ENCODE measurements at regions not wholly inside any gene's neighbourhood (a gene's known extent, or its start where the extent isn't known, plus 50 kb on each side); places are given as distances from the start of the nearest gene placed in this dataset.
"Not testable (repeated sequence)": the region's sequence is repeated elsewhere in the genome, so short reads cannot be mapped to it uniquely, and the experiment has no call there.

DNA sequence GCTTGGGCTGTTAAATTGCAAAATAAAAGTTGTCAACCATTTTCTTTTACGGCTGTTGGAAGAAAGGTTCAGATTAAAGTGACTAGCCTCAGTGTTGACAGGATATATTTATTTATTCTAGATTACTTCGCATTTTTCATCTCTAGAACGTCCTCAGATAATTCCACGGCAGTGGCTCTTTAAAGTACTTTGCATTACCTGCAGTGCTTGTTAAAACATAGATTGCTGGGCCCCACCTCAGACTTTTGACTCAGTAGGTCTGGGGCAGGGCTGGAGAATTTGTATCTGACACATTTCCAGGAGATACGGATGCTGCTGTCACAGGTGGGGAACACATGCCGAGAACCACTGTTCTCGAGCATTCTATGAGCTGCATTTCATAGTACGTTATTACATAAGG, 292.7 kb downstream of the EDEM1 start:
- no peak for DNase-seq

DNA sequence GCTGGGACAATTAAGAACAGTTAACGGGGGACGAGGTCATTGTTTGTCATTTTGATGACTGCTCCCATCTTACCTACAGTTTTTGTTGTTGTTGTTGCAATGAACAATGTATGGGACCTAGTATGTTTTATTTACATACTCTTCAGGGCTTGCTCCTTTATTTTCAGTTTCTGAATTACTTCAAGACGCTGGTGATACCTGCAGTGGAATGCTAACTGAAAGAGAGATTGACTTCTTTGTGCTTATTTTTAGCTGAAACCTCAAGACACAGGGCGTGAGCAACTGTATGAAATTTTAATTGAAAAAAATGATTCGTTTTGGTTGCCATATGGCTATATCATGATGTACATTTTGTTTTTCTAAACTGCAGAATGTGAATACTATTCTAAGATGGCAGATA, 297.9 kb downstream of the EDEM1 start:
- no peak for DNase-seq

DNA sequence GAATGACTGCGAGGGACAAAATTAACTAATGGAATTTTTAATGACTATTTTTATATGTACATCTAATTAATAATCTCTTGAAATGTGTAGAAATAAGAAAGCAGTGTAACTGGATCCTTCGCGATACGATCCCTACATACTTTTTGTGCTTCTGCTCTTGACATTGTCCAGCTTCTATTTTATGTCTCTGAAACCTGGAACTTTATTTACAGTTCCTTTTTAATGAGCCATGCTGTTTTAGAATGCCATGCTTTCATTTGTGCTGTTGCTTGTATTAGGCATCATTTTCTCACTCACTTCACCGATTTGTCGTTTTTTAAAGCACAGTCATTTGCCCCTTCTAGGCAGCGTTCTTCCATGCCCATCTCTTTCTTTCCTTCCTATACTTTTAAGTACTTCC, 301.3 kb downstream of the EDEM1 start:
- no peak for DNase-seq

DNA sequence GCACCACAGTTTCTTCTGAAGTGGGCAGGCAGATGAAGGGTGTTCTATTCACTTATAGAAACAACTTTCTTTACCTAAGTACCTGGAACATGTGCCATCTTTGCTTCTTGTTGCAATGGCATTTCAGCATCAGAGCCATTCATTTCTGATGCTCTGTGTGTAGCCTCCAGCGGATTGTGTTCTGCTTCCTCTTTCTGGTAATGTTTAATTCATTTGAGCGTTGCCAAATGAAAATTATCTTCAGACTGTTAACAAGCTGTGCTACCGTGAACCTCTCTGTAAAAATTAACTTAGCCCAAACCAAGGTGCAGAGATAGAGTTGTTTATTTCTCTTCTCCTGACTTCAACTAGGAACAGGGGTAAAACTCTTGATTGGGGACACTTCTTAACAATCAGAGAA, 302.0 kb downstream of the EDEM1 start:
- no peak for DNase-seq

DNA sequence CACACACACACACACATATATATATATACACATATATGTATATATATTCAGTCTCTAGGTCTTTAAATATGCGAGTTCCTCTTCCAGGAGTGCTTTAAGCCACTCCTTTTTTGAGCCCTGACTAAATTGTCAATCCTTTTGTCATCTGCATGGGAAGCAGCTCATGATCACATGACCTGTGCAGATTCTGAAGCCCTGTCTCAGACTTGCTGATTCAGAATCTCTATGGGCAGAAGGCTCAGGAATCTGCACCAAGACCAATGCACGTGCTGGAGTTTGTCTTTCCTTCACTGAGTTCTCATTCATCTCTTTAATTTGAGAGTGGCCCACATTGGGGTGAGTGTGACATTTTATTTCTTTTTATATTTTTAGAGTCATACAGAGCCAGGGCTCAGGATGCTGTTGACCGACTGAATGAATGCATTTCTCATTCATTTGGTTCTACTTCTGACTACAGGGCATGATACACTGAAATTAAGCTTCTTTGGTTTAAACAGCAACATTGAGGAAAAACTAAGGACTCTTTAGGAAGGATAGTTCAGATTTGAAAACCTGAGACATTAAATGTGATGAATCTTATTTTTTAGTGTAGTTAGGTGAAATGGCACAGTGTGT, 307.5 kb downstream of the EDEM1 start:
- no peak for DNase-seq

GRCh38 chr3:5497497-5497896, 310.0 kb downstream of the EDEM1 start:
- DNase-seq: no peak

GRCh38 chr3:5498981-5499380, 311.5 kb downstream of the EDEM1 start:
- no peak for DNase-seq

GRCh38 chr3:5499404-5499803, 311.9 kb downstream of the EDEM1 start:
- no peak for DNase-seq

GRCh38 chr3:5503136-5503535, 315.6 kb downstream of the EDEM1 start:
- no peak for DNase-seq

- DNase-seq: no peak
Measured at GRCh38 chr3:5504135-5504534, 316.6 kb downstream of the EDEM1 start.

DNA sequence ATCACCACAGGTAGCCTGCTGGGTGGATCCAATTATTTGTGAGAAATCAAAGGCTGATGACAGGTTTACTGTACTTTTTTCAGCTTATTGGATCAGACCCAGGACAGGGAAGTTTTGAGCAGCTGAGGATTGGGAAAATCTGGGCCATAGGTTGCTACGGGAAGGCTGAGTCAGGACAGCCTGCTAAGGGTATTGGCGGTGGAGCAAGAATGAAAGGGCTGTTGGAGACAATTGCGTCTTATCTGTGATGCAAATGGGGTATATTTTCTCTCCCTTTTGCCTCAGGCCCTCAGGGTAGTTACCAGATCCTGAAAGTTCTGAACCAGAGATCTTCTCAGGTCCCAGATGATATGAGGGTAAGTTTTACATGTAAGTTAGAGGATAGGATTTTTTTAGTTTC, 317.7 kb downstream of the EDEM1 start:
- DNase-seq: no peak

DNA sequence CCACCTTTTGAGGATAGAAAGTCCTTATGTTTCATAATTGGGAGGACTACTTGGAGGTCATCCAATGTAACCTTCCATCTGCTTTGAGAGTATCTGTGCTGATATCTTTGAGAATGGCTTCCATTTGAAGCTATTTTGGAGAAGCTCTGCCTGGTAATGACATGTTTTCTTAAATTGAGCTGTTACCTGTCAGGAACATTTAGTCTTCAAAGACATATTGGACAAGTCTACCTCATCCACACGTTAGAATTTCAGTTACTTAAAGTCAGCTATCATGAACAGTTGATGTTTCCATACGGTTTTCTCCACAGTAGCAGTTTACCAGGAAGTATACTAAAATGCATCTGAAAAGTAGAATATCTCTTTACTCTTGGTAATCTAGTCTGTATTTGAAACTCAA, 318.5 kb downstream of the EDEM1 start:
- no peak for DNase-seq

- DNase-seq: not testable (repeated sequence)
Measured at GRCh38 chr3:5508860-5509259, 321.4 kb downstream of the EDEM1 start.

- no peak for DNase-seq
Measured at GRCh38 chr3:5510300-5510699, 322.8 kb downstream of the EDEM1 start.

DNA sequence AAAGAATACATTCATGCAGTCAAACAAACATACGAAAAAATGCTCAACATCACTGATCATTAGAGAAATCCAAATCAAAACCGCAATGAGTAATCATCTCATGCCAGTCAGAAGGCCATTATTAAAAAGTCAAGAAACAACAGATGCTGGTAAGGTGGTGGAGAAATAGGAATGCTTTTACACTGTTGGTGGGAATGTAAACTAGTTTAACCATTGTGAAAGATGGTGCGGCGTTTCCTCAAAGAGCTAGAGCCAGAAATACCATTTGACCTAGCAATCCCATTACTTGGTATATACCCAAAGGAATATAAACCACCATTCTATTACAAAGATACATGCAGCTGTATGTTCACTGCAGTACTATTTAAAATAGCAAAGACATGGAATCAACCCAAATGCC, 330.4 kb downstream of the EDEM1 start:
- DNase-seq: no peak

GRCh38 chr3:5520237-5520636, 332.7 kb downstream of the EDEM1 start:
- no peak for DNase-seq

- DNase-seq: no peak
Measured at GRCh38 chr3:5523125-5523524, 335.6 kb downstream of the EDEM1 start.

- no peak for DNase-seq
Measured at GRCh38 chr3:5531039-5531438, 343.5 kb downstream of the EDEM1 start.

- no peak for DNase-seq
Measured at GRCh38 chr3:5531741-5532290, 344.3 kb downstream of the EDEM1 start.

DNA sequence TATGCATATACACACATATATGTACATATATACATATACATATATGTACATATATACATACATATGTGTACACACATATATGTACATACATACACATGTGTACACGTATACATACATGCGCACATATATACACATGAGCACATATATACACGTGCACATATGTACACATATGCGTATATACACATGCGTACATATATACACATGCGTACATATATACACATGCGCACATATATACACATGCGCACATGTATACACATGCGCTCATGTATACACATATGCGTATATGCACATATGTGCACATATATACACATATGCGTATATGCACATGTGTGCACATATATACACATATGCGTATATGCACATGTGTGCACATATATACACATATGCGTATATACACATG, 353.0 kb downstream of the EDEM1 start:
- no peak for DNase-seq

DNA sequence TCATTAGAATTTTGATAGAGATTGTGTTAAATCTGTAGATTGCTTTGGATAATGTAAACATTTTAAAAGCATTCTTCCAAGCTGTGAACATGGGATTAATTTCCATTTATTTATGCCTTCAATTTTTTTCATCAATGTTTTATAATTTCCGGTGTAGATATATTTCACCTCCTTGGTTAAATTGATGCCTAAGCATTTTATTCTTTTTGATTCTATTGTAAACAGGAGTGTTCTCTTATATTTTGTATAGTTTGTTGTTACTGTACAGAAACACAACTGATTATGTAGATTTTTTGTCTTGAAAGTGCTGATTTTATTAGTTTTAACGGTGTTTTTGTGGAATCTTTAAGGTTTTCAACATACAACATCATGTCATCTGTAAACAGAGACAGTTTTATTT, 355.0 kb downstream of the EDEM1 start:
- no peak for DNase-seq

GRCh38 chr3:5543047-5543446, 355.5 kb downstream of the EDEM1 start:
- no peak for DNase-seq

GRCh38 chr3:5545719-5546118, 358.2 kb downstream of the EDEM1 start:
- no peak for DNase-seq

- DNase-seq: no peak
Measured at GRCh38 chr3:5553203-5553602, 365.7 kb downstream of the EDEM1 start.

DNA sequence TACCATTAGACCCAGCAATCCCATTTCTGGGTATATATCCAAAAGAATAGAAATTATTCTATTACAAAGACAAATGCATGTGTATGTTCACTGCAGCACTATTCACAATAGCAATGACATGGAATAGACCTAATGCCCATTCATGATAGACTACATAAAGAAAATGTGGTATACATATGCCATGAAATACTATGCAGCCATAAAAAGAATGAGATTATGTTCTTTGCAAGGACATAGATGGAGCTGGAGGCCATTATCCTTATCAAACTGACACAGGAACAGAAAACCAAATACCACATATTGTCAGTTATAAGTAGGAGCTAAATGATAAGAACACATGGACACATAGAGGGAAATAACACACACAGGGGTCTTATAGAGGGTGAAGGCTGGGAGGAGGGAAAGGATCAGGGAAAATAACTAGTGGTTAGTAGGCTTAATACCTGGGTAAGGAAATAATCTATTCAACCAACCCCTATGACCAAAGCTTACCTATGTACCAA, 366.8 kb downstream of the EDEM1 start:
- no peak for DNase-seq

All from Kasumi-1 (cell line).